GM19025 (cell line): ENCODE measurements at regions not wholly inside any gene's neighbourhood (a gene's known extent, or its start where the extent isn't known, plus 50 kb on each side); places are given as distances from the start of the nearest gene placed in this dataset.

Experiments used
- ATAC-seq: cut with Tn5 transposase; IDR thresholded peaks from one replicate; pipeline ENCODE4 v1.9.1; 2021; ENCODE audit warnings: mild to moderate bottlenecking, low read depth, moderate library complexity; ENCODE audit not compliant: unreplicated experiment

DNA sequence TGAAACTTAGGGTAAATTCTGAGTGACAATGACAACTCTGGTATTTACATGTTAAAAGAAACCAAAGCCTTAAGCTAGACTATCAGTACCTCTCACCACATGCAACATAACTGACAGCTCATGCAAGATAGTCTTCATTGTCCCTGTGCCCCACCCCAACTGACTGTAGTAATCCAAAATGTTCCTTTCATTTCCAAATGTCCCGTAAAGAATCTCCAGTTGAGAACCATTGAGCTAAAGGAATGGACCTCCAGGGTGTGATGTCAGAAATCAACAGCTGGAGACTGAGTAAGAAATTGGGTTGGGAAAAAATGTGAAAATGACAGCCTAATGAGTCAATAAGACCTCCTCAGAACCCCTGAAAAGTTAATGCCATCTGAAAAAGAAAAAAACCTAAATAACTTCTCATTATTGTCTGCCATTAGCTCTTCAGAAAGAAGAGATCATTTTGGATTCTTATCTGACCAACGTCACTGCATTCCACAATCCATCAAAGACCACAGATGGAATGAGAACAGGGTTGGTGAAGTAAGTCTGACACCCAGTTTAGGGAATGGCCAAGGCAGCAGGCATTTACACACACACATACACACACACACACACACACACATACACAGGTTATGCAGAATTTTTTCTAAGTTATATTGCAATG, 51.7 kb upstream of the ACVR2A start:
- no peak for ATAC-seq

DNA sequence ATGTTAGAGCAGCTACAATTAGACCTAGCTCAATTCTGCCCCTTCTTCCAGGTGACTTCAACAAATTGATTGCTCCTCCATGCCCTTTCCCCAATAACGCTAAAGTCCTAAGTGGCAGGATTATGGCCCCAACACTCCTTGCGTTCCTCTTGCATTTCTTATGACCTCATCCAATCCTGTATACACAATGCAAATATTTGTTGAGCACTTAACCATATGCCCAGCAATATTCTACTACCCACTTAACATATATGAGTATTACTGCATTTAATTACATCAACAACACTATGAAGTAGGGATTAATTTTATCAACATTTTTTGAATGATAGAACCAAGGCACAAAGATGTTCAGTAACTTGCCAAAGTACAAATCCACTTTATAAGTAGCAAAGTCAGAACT, 54.2 kb upstream of the ACVR2A start:
- no peak for ATAC-seq

DNA sequence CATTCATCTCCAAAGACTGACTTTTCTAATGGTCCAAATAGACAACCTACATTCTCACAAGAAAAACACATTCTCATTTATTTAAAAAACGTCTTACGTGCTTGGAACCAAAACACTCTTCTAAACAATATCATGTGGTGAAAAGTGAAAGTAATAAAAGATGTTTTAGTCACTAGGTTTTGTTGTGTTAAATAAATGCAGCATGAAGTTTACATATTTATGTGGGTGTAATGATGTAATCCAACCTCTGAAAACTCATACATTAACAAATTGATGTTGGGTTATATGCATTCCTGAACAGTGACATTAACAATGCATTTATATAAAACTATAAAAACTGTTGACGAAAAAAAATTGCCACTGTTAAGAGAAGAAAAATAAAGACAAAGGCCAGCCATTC, 55.1 kb upstream of the ACVR2A start:
- no peak for ATAC-seq

DNA sequence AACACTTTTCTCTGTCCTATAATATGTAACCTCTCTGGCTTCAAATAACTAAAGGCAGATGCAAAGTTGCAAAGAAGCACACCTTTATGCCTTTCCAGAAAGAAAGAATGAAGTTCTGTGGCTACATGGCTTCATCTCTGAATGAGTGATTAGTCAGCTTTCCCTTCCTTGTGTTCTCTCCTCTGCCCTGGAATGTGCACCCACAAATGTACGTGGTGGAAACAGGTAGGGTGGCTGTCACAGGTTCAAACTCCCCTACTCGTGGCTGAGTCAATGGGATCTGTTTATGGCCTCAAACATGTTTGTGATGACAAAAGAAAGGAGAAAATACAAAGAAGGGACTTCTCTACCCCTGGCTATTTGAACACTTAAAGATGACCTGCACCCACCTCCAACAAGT, 55.5 kb upstream of the ACVR2A start:
- no peak for ATAC-seq

DNA sequence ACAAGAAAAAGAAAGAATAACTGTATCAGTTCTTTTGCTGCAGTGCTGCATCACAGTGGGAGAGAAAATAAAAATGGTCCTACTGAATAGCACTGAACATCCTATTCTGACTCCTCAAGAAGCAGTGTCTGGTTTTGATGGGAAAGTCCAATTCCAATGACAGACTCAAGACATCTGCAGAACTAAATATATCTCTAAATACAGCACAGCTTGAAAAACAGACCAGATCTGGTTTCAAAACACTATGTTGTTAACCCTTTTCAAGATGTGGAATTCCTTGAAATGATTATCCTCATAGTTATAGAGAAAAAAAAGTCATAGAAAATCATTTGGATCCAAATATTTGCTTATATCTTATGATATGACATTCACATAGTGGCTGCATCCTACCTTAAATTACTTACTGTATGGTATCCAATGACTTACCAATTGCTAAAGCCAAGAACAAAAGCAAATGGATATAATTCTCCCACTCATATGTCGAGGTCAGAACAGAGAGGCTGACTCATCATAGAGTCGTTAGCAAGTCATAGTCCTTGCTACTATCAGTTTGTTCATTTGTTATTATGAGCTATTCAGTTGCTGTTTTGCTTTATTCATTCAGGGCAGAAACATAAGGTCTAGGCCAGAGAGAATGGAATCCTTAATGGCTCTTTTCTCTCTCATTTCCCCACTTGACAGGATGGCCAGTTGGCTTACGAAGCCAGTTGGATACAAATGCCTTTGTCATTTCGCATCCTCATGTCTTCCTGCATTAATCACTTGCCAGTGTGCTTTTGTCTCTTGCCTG, 62.5 kb upstream of the ACVR2A start:
- ATAC-seq: no peak

DNA sequence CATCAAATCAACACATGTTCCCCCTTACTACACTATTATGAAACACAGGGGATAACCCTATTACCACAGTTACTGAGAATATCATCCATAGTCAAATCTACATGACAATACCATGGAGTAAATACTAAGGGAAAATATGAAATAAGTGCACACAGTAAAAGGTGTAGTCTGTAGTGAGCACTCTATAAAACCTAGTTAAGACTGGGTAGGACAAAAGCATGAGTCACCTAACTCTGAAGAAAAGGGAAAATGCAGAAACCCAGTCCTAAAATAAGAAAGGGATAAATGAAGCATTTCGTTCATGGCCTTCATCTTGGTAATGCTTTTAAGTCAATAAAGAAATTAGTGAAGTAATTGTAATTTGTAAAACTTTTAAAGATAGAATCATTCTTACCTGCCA, 65.4 kb upstream of the ACVR2A start:
- ATAC-seq: no peak

DNA sequence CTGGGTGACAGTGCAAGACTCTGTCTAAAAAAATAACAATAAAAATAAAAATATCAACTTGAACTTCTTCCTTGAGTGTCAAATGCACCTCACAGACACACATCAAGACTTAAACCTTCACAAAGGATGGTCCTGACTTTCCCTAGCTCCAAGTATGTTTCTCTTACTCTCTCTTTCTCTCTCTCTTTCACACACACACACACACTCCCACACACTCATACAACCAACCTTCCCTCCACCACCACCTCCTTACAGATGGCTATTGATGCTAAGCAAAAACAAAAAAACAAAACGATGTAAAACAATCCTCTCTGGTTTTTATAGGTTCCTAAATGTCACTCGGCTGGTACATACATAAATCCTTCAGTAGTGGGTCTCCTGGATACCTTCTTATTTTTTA, 67.4 kb upstream of the ACVR2A start:
- no peak for ATAC-seq

DNA sequence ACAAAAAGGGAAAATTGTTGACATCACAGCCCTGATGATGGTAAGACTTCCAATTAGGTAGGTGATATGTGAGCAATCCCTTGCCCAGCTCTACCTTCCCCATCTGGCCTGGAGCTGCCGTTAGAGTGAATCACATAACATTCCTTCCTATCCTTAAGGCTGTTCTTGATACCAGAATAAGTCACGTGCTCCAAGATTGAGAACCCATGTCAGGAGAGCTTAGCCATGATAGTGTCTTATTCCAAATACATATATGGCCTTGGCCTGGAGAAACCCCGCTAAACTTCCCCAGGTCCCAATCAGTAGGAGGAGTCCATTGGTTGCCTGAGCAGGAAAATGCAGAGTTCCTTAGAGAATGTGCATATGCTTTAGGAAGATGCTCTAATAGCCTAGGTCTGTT, 70.0 kb upstream of the ACVR2A start:
- no peak for ATAC-seq

DNA sequence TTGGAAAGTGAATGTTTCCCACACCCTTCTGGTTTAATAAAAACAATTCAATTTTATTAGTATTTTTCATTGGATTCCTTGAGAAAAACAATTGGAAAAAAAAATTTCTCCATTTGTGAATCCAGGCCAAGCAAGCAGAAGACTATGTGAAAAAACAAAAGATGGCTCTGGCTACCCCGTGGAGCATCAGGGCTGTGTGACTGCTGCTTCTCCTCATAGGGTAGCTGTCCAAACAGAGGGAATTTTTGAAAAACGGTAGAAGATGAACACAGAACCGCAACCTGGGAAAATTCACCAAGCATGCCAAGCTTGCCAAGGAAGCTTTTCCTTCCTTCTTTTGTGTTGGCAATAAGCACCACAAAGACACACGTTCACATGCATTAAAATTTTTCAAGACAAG, 71.3 kb upstream of the ACVR2A start:
- ATAC-seq: no peak

DNA sequence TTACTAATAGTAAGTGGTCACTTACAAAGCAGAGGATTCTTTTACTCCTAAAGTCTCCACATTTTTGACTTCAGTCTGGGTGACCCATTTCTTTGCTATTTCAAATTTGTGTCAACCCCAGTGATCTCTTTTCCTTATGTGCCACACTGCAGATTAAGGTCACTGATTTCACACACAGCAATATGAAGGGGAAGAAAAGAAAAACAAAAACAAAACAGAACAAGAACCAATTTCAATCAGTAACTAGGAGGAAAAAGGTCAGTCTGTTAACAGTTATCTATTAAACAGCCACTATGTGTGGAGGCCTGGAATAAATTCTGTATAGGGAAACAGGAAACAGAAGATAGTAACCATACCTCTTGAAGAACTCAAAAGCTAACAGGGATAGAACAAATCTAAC, 72.0 kb upstream of the ACVR2A start:
- ATAC-seq: no peak

DNA sequence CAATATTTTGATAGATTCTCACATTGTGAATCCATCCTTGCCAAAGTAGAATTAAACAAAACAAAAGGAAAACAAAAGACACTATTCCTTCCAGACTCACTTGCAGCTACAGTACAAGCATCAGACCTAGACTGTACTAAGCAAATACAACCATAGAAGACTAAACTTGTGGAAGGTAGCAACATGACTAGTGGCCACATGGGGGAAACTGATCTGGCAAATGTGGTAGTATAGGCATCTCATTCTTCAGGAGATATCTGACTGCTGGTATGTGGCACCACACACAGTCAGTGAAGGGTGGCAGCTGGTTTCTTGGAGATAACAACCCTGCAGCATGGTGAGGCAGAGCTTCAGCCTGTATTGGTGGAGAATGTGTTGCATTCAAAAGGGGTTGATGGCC, 81.0 kb upstream of the ACVR2A start:
- ATAC-seq: no peak

DNA sequence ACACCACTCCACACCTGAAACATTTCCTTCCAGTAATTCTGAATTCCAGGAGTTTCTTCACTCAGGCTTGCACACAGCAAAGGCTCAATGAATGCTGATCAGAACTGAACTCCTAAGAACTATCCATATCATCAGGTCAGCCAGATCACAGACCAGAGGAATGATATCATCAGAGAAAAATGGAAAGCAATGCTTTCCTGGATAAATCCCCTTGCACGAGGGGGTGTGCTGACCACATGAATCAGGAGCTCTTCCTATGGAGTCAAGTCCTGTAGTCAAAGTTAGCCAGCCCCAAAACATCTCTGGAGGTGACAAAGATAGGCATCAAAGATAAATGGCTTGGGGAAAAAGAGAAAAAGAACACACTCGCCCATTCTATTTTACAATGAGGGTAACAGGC, 83.8 kb upstream of the ACVR2A start:
- no peak for ATAC-seq

DNA sequence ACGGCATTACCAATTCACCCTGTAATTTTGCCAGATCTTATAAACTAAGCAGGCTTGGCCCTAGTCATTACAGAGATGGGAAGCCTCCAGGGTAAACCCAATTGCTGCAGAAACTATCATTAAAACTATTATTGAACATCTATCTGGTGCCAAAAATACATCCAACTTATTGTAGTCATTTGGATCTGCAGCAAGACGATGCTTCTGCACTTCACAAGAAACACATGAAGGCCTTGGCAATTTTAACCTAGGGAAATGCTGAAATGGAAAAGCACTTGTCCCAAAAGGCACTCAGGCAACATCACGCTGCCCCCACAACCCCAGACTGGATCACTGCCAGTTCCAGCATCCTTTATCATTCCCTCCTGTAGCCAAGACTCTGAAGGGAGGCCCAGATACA, 85.3 kb upstream of the ACVR2A start:
- no peak for ATAC-seq

DNA sequence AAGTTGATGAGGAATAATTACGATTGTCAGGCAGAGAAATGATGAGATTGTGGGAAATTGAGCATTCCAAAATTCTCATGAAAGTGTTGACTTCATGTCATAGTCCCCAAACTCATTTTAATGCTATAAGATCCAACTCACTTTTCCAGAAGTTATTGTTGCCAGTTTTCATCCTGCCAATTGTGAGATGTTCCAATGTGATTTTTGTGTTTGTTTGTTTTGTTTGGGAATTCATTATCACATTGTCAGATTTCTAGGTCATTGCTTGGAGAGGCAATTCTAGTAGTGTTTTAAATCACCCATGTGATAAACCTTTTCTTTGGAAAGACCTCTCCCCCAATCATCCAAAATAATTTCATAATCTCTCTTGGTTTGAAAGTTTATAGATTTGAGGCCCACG, 86.0 kb upstream of the ACVR2A start:
- no peak for ATAC-seq

DNA sequence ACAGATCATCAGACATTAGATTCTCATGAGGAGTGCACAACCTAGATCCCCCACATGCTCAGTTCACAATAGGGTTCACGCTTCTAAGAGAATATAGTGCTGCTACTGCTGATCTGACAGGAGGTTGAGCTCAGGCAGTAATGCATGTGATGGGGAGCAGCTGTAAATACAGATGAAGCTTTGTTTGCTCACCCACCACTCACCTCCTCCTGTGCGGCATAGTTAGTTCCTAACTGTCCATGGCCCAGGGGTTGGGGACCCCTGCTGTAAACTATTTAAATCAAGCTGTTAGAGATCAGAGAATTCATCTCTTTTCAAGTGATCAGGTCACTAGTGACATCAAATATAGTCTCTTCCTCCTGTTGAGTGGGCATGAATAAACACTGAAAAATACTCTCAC, 88.8 kb upstream of the ACVR2A start:
- ATAC-seq: no peak

DNA sequence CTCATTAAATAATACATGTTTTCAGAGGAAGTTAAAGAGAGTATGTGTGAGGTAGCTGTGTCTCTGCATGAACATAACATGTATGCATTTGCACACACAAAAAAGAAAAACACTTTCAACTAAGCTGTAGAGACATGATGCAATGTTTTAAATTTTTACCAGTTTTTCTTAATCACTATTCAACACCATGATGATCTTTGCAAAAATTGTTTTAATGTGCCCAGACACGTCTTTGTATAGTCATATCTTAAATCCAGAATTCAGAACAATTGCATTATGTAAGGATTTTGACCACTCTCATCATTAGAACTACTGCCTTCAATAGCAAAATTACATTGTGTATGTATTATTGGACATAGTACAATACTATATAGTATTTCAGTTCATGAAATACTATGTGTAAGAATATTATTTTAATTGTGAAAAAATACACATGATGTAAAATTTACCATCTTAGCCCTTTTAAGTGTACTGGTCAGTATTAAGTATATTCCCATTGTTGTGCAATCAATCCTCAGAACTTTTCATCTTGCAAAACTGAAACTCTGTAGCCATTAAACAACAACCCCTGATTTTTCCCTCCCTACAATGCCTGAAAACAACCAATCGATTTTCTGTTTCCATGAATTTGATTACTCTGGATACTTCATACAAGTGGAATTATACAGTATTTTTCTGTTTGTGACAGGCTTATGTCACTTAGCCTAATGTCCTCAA, 104.5 kb upstream of the ACVR2A start:
- no peak for ATAC-seq

DNA sequence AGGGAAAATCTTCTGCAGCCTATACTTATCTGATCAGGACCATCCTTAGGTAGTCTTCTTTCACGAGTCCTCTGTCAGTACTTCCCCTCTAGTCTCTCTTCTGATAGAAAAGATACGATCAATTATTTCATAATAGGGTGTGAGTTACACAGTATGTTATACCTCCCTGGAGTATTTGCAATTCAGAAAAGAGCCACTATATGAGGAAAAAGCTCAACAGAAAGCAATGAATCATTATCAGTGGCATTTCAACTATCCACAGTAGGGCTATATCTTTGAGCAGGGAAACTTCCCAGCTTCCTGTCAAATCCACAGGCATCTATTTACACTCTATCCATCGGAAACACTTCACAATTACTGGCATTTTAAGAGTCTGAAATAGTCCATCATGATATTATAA, 105.3 kb upstream of the ACVR2A start:
- ATAC-seq: no peak

DNA sequence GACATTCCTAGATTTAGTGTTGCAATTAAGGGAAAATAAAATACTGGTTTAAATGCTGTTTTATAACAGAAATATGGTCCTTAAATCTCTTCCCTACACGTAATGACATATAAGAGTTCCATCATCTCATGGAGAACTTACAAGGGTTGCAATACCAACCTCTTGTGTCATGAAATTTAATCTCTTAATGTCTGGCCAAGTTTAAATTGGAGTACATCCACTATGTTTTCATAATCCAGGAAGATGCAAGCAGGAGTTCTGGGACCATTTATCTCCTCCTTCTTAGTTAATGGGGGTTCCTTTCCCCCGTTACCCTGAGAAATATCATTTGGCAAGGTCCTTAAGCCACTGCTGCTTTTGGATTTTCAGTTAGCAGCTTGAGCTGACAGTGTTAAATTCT, 126.0 kb upstream of the ACVR2A start:
- no peak for ATAC-seq

DNA sequence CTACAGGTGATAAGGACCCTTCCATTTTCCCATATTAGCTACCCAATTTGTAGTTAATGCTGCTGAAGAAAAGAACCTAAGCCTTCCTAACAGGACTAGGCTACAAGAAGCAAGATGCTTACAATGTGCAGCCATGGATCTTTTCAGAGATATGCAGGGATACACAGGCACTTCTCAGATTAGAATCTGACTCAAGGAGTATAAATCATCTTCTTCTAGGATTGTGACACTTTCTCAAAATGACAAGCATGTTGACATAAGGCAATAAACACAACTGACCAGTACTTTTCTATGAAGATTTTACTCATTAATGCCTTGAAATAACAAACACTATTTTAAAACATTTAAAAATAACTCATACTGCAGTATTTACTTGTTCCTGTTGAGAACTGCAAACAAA, 127.9 kb upstream of the ACVR2A start:
- ATAC-seq: no peak

DNA sequence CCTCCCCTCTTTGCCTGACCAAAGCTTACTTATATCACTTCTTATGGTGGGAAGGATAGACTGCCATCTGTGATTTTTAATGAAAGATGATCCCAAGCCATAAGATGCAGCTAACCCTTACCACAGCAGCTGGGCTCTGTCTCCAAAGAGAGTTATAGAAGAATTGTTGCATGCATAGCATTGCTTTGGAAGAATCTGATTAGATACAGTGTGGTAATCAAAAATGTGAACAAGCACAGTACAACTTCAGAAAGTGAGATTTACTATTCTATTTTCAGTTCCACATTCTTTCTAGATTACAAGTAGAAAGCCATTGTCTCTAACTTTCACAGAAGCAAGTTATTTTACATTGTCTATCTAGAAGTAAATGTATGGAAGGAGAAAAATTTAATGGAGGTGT, 129.0 kb upstream of the ACVR2A start:
- no peak for ATAC-seq

DNA sequence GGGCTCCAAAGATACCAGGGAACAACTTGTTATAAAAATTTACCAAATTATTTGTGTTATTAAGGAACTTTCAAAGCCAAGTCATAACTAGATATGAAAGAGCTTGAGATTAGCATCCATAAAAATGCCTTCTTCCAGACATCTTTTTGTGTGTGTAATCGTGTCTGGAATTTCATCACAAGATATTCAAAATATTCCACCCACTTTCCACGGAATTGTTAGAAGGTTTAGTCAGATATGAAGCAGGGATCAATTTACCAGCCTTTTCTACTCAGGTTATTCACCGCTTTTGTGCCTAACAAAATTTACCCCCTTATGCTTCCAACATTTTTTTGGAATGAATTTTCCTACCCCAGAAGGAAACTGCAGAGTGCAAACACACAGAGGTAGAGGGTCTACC, 130.2 kb upstream of the ACVR2A start:
- no peak for ATAC-seq

DNA sequence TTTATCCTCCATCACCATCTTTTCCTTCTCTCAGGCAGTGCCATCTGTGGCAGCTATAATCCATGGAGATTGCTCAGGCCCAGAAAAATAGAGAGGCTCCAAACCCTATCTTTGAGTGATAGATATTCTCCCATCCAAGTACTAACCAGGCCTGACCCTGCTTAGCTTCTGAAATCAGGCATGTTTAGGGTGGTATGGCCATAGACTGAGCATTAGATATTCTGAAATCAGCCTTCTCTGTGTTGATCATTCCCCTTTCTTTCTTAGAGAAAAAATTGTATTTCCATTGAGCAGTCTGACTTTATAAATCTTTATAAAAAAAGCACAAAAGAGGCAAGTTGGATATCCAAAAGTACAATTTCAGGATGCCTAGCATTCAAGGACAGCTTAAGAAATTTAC, 131.5 kb upstream of the ACVR2A start:
- ATAC-seq: no peak
